K562 (cell line): ENCODE measurements at regions not wholly inside any gene's neighbourhood (a gene's known extent, or its start where the extent isn't known, plus 50 kb on each side); places are given as distances from the start of the nearest gene placed in this dataset.

ENCODE experiments used
- ATAC-seq: fragments of 200-7000 bp; cut with Tn5 transposase; 3 replicates; pipeline ENCODE4 v1.9.1; 2020; ENCODE audit warnings: moderate library complexity
- BruUV-seq: library from RNA; stranded (reverse); fragments of 400-500 nt; replicated peaks from 2 replicates; lab custom pipeline; 2021; lab: Mats Ljungman, UMichigan
- CTCF ChIA-PET: fragments of 300-600 bp; formaldehyde crosslinking; extraction: SDS; loops from one replicate; lab custom pipeline; 2021; ENCODE audit warnings: low intra/inter-chr PET ratio; lab: Yijun Ruan, JAX
- POLR2A ChIA-PET: fragments of 300-600, 350-650 bp; sonication (Branson Sonifier 250); formaldehyde crosslinking; extraction: SDS; loops from one replicate; lab custom pipeline; 2021; ENCODE audit warnings: antibody characterized with exemption, inconsistent platforms; lab: Yijun Ruan, JAX
- DNase-seq, 4 experiments: peaks; one replicate each; pipeline versions ENCODE4 v3.0.0 to v3.0.0-alpha.2; 2011 to 2018; ENCODE audit warnings: low spot score in 3 of 4, mixed read lengths in 3 of 4; ENCODE audit errors: extremely low read depth in 1 of 4
- FAIRE-seq: peaks from 2 replicates; lab custom pipeline; 2011; peaks lifted over from hg19 to GRCh38; lab: Jason Lieb, UNC
- H2AFZ ChIP-seq: 2 replicates; pipeline ENCODE4 v1.6.0; 2011; ENCODE audit warnings: low read depth, low read length, control low read depth, inconsistent platforms
- H3K27ac ChIP-seq: fragments of 200-600 bp; 3 replicates; pipeline ENCODE4 v1.8.0; 2011; ENCODE audit warnings: low read depth, mild to moderate bottlenecking, control low read depth, inconsistent platforms, low read length, moderate library complexity, mixed read lengths; ENCODE audit errors: extremely low read depth
- H3K27me3 ChIP-seq, 2 experiments: fragments of 300-600 bp in 1 of 2; 2 replicates in 1 of 2; 3 replicates in 1 of 2; pipeline versions ENCODE4 v1.6.0 to v1.8.0; 2011; ENCODE audit warnings: inconsistent platforms in 2 of 2, low read length in 2 of 2, mild to moderate bottlenecking in 1 of 2, mixed read lengths in 1 of 2, moderate library complexity in 1 of 2; ENCODE audit not compliant: control insufficient read depth in 2 of 2, insufficient read depth in 2 of 2
- H3K36me3 ChIP-seq: fragments of 300-600 bp; 3 replicates; pipeline ENCODE4 v1.8.0; 2011; ENCODE audit warnings: mild to moderate bottlenecking, low read length, inconsistent platforms; ENCODE audit not compliant: control insufficient read depth, insufficient read depth
- H3K4me1 ChIP-seq, 2 experiments: fragments of 200-600 bp in 1 of 2; replicated peaks in 1 of 2; 2 replicates in 1 of 2; 3 replicates in 1 of 2; pipeline versions ENCODE4 v1.5.1 to v1.8.0; 2011; ENCODE audit warnings: inconsistent platforms in 2 of 2, low read length in 2 of 2, mild to moderate bottlenecking in 1 of 2, mixed read lengths in 1 of 2, moderate library complexity in 1 of 2; ENCODE audit not compliant: control insufficient read depth in 2 of 2, insufficient read depth in 2 of 2
- H3K4me2 ChIP-seq: 2 replicates; pipeline ENCODE4 v1.6.1; 2011; ENCODE audit warnings: low read length, control low read depth, inconsistent platforms, mixed read lengths; ENCODE audit not compliant: insufficient read depth
- H3K4me3 ChIP-seq: fragments of 200-600 bp; sonication (generic), shearing (Covaris generic); 2 replicates; pipeline ENCODE4 v1.5.1; 2016; ENCODE audit warnings: control low read depth, inconsistent platforms
- H3K79me2 ChIP-seq: fragments of 200-600 bp; 3 replicates; pipeline ENCODE4 v1.8.0; 2011; ENCODE audit warnings: low read length, inconsistent platforms; ENCODE audit not compliant: control insufficient read depth, insufficient read depth
- H3K9ac ChIP-seq, 2 experiments: 2 replicates each; pipeline versions ENCODE4 v1.6.0 to v1.6.1; 2011; ENCODE audit warnings: low read depth in 2 of 2, low read length in 2 of 2, control low read depth in 1 of 2, inconsistent platforms in 1 of 2, mild to moderate bottlenecking in 1 of 2, mixed read lengths in 1 of 2; ENCODE audit not compliant: insufficient read depth in 1 of 2
- H3K9me1 ChIP-seq: one replicate; pipeline ENCODE4 v1.6.0; 2011; ENCODE audit warnings: inconsistent platforms, mild to moderate bottlenecking, low read length, moderate library complexity; ENCODE audit not compliant: control insufficient read depth, insufficient read depth
- H3K9me3 ChIP-seq: replicated peaks from 2 replicates; pipeline ENCODE4 v1.5.1; 2011; ENCODE audit warnings: low read depth, low read length, inconsistent platforms; ENCODE audit not compliant: control insufficient read depth, insufficient read depth
- H4K20me1 ChIP-seq: replicated peaks from 2 replicates; pipeline ENCODE4 v1.6.1; 2011; ENCODE audit warnings: low read length, inconsistent platforms, mixed read lengths; ENCODE audit not compliant: control insufficient read depth, insufficient read depth
- ADNP ChIP-seq: fragments of 200-800 bp; sonication (Bioruptor generic); IDR thresholded peaks from 2 replicates; pipeline ENCODE4 v1.6.1; 2016; ENCODE audit warnings: missing genetic modification characterization, missing compliant biosample characterization
- MTA2 ChIP-seq: fragments of 450-650 bp; IDR thresholded peaks from 2 replicates; pipeline ENCODE4 v1.6.1; 2016; ENCODE audit warnings: low read depth
- NCOR1 ChIP-seq: fragments of 450-650 bp; IDR thresholded peaks from 2 replicates; pipeline ENCODE4 v1.6.1; 2016; ENCODE audit warnings: mild to moderate bottlenecking, moderate library complexity
- RBM14 ChIP-seq: fragments of 200-400 bp; formaldehyde crosslinking; IDR thresholded peaks from 2 replicates; pipeline ENCODE4 v1.6.1; 2018; ENCODE audit warnings: low read depth, mild to moderate bottlenecking, low read length, moderate library complexity, borderline replicate concordance; ENCODE audit not compliant: insufficient read depth
- ZFPM2 ChIP-seq: fragments of 250-450 bp; sonication (Bioruptor Pico); IDR thresholded peaks from 2 replicates; pipeline ENCODE4 v1.5.1; 2022; ENCODE audit warnings: mild to moderate bottlenecking
- WGBS: fragments of 100-300 bp; shearing (Covaris generic); methylation state at CpG from one replicate; pipeline ENCODE4 v1.1.6; 2016; ENCODE audit warnings: low coverage, mixed read lengths; ENCODE audit not compliant: insufficient coverage; ENCODE audit errors: missing lambda C conversion rate; 5-methylcytosine and 5-hydroxymethylcytosine counted together
- in situ Hi-C: fragments of 300-500 bp; cut with MboI; formaldehyde crosslinking; loops from 4 replicates; pipeline ENCODE4 v1.15.0; 2018; ENCODE audit warnings: inconsistent platforms, mixed read lengths
- intact Hi-C: fragments of 100-400 bp; cut with micrococcal nuclease; formaldehyde crosslinking; loops from 2 replicates; pipeline ENCODE4 v1.14.2; 2022

DNA sequence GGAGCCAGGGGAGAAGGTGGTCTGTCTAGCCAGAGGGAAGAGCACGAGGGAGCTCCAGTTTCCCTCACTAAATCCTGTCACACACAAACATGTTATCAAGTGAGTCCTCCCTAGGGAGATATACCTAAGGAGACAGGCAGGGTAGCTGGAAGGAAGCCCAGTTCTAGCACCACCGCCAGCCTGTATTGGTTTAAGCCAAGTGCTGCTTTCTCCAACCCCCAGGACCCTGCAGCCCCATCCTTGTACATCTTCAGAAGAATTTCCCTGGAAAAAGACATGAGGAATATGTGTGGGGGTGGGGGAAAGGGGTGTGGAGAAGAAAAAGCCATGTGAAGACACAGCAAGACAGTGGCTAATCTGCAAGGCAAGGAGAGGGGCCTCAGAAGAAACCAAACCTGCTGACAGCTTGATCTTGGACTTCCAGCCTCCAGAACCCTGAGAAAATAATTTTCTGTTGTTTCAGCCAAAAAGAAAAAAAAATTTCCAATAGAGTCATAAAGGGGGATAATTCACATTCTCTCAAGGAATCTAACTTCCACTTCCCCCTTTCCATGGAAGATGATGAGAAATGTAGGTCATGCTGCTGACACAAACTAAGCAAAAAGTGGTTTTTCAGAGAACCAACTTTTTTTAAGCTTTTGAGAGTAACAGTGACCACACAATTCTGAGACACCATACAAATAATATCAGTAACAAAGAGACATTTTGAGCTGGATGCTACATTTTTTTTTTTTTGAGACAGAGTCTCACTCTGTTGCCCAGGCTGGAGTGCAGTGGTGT is 103.2 kb upstream of the PRDM1 start:
- intact Hi-C loops, result no loop called here
- no peak overlapping the region for H3K9ac ChIP-seq
- ATAC-seq (0 out of 3 replicates have a peak, but pooled peaks have one; percentile 38), FAIRE-seq (no peak), DNase-seq (no peak)
- H3K36me3 ChIP-seq, result no peaks in the 10 kb centered on the region
- H4K20me1 ChIP-seq, result no peaks in the 10 kb centered on the region
- H3K79me2 ChIP-seq, result no peaks in the 10 kb centered on the region
- no peak overlapping the region for H3K27ac ChIP-seq
- ChIA-PET POLR2A (interaction anchor here (0.6 to 1.9 kb wide), 4 partner anchors 9 to 148 kb away, joined by 3 to 13 read pairs (median 4); no protein-coding TSS in a partner anchor), CTCF (no interaction called here)
- H3K9me3 ChIP-seq, result no peaks in the 10 kb centered on the region; the same call in 1 of the 2 replicates
- TF ChIP-seq ADNP (tag), result no peak
- TF ChIP-seq RBM14, result no peak
- TF ChIP-seq ZFPM2 (CRISPR knock-in tag), result no peak
- no peak for TF ChIP-seq NCOR1
- no peak for TF ChIP-seq MTA2
- BruUV-seq, result no TSS peak
- peaks cover 0 to 12% of the 10 kb centered on the region in 2 experiments; a peak in 2 of 5 replicates for H3K4me1 ChIP-seq
- H3K9me1 ChIP-seq, result no peaks in the 10 kb centered on the region
- H3K4me3 ChIP-seq, result no peak overlapping the region
- no peak overlapping the region for H3K4me2 ChIP-seq
- peaks cover 7 to 37% of the 10 kb centered on the region in 2 experiments; a peak in 4 of 5 replicates for H3K27me3 ChIP-seq
- 4% methylated on average over 2 of the region's 2 CpGs for WGBS
- in situ Hi-C loops, result no loop called here
- no peak overlapping the region for H2AFZ ChIP-seq
